NCI-H69 (cell line): ENCODE measurements at regions not wholly inside any gene's neighbourhood (a gene's known extent, or its start where the extent isn't known, plus 50 kb on each side); places are given as distances from the start of the nearest gene placed in this dataset.
A peak's percentile ranks its signal among the peaks of the same experiment; 100 is the strongest.
"Not testable (repeated sequence)": the region's sequence is repeated elsewhere in the genome, so short reads cannot be mapped to it uniquely, and the experiment has no call there.

Source experiments
- DNase-seq: peaks from one replicate; lab custom pipeline; 2025; lab: John Stamatoyannopoulos, UW

DNA sequence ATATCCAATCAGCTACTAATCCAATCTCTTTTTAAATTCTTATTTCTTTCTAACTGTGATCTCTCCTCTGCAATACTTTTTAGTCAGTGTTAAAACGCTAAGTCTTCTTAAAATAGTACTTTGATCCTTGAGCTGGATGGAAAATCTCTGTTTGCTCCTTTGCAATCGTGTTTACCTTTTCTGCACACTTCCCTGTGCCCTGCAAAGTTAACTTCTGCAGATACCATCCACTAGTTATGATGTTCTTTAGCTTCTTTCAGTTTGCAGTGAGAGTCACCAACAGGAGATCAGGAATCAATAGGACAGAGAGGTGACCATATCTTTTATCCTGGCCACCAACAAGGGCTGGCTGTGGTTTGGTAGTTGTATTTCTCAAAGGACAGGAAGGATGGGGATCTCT lies 391.5 kb downstream of the GASK1B start:
- no peak for DNase-seq

DNA sequence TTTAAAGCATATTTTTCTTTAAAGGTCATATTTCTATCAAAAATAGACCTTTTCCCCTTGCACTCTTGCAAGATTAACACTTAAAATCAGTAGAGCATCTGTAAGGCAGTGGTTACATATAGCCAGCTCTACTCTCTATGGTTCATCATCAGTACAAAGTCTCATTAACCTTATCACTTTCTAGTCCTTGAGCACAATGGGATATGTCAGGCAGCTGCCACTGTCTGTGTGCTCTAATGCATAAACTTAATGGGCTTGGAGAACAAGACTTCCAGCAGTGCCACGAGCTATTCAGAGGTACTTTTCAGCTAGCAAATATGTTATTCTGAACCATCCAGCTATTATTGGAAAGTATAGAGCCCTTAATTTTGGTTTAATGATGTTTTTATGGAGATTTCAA lies 393.7 kb downstream of the GASK1B start:
- DNase-seq, result peak; percentile 75

DNA sequence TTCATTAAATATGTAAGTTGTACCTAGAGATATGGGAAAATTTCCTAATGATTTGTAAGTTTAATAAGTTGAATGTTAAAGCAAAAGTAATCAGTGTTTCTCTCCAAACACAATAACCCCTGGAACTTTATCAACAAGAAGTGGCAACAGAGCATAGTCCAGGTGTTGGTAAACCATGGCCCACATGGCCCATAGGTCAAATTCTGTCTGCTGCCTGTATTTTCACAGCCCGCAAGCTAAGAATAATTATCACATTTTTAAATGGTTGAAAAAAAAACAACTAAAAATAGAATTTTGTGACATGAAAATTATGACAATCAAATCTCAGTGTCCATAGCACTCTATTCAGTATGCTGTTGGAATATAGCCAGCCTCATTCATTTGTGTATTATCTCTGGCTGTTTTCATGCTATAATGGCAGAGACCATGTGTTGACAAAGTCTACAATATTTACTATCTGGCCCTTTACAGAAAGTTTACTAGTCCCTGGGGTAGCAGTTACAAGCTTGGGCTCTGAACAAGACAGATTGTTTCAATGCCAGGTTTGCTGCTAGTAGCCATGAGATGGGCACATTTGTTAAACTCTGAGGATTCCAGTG lies 395.8 kb downstream of the GASK1B start:
- peak; percentile 82 for DNase-seq

DNA sequence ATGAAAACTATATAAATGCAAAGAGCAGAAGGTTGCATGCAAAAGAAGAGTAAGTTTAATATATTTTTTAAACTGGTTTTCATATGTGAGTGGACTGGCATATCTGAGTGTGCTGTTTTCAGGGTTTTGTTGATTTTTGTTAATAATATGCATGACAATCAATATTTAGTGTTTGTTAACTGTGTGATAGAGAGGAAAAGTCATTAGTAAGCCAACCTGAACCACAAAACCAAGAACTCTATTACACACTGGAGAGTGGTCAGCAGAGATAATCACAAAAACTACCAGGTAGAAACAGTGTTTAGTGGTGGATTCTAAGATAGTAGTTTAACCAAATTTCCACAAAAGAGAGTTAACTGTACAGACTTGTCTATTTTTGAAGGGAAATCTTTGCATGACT lies 396.9 kb downstream of the GASK1B start:
- DNase-seq, result no peak

DNA sequence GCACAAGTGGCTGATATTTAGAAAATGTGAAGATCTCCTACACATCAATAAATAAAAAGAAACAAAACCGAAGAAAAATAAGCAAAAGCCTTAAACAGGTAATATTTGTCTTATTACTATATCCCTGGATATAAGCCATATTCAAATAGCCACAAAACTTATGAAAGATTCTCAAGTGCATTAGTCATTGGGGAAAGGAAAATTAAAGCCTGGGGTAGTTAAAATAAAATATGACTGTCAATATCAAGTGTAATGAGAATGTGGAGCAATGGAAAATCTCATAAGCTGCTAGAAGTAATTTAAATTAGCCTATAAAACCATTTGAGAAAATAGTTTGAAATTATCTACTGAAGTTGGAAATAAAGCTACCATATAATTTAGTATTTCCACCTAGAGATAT lies 399.9 kb downstream of the GASK1B start:
- no peak for DNase-seq

DNA sequence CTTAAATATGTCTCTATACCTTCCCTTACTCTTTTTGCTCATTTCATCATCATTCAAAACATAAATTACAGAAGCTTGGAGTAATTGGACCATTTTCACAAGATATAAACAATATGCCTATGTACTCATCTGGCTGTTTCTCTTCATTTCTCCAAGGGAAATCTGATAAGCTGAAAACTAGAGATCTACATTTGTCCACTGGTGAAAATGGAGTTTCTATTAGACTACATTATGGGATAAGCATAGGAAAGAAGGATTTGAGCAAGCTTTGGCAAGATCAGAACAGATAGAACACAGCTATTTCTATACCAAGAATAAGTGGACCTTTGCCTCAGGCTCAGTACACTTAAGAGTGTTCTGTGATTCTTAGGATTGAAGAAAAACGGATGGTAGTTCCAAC lies 404.4 kb downstream of the GASK1B start:
- DNase-seq, result no peak

DNA sequence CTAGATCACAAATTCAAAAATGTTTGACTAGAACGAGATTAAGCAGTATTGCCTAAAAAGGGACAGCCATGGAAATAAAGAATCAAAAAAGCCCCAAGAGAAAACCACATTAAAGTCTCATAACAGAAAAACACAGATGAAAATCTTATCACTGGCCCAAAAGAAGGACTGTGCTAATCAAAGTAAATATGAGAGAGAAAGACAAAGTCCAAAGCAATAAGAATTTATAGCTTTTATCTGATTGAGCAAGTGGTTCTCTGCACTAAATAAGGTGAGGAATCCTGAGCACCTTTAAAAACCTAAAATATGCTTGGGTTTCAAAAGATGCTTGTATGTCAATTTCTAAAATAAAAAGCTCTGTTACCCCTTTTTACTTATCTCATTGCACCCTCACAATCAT lies 409.3 kb downstream of the GASK1B start:
- DNase-seq, result no peak

DNA sequence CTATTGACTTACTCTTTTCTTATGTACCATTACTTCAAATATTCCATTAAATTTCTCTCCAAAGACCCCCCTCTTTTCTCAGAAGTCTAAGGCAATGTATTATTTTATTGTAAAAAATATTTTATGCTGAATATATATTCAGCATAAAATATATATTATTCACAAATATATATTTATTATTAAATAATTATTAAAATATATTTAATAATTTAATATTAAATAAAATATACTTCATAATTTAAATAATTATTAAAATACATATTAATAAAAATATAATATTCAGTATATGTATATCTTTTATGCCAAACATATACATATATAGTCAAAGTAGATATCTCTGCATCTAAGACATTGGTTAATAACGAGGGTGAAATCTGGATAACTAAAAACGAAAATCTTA lies 418.4 kb downstream of the GASK1B start:
- DNase-seq, result no peak

DNA sequence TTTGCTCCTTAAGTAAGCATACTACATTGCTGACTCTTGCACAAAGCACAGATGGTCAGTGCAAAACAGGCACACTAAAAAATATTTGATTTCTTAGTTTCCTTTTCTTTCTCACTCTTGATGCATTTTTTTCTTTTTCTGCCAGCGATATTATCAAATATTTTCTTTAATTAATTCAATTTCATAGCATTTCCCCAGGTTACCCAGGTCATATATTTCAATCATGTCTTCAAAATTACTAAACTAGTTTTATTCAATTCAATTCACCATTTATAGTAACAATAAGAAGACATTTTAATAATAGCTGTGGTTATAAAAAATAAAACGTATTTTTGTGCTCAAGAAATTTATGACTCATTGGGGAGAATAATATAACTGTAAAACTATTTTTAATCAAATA lies 421.2 kb downstream of the GASK1B start:
- no peak for DNase-seq

DNA sequence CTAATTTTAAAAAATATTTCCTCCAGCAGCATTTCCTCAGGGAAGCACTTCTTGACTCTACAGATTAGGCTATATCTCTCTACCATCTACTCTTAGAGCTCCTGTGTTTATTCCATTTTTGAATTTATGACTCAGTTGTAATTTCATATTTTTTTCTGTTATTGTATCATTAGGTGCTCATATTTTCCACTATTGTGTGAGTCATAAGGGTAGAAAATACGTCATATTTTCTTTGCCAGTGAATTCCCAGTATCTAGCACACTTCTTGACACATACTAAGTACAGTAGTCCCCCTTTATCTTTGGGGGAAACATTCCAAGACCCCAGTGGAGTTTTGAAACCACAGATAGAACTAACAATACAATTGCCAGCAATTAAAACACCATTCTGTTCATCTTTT lies 431.2 kb downstream of the GASK1B start:
- no peak for DNase-seq

DNA sequence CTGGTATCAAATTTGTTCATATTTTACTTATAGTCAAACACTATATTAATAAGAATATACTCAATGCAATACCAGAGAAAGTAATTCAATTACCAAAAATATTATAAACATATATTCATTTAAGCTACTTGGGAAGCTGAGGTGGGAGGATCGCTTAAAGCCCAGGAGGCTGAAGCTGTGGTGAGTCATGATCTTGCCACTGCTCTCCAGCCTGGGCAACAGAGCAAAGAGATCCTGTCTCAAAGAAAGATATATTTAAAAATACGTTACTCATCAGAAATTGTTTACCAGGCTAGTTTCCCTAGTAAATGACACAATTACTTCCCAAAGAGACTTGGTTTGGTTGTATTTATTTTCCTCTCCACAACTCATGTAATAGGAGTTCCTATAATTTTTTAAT lies 433.6 kb downstream of the GASK1B start:
- peak; percentile 1 for DNase-seq

DNA sequence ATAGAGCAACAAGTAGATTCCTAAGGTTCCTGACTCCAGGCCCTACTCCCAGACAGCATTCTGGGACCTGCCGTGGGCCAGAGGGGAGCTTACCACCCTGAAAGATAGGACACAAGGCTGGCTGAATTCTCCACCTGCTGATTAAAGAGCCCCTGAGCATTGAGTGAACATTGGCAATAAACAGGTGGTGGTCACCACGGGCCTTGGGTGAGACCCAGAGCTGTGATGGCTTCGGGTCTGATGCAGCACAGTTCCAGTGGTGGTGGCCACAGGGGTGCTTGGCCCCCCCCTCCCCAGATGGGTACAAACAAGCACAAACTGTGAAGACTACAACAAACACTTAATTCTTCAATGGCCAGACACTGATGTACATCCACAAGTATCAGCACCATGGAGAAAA lies 444.6 kb downstream of the GASK1B start:
- no peak for DNase-seq

DNA sequence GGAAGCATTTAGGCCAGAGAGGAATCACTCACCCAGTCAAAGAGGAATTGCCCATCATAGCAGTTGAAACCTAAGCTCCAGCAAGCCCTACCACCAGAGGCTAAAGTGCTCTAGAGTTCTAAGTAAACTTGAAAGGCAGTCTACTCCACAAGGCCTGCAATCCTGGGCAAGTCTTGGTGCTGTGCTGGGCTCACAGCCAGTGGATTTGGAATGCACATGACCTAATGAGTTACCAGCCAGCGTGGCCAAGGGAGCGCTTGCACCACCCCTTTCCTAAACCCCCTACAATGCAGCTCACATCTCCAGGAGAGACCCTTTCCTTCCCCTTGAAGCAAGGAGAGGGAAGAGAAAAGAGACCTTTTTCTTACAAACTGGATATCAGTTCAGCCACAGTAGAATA lies 445.7 kb downstream of the GASK1B start:
- DNase-seq, result no peak

DNA sequence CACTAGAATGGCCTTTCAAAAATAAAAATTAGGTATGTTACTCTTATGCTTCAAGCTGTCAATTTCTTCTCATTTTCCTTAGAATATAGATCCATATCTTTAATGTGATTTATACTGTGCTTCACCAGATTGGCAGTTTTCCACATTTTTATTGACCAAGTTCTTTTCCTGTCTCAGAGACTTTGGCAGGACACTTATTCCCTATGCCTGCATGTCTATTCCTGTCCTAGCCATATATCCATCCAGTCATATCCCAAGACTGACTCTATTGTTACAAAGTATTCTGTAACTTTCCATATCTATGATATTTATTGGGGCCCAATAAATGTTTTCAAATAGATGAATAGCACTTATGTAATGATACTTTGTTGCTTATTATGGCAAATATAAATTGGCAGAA lies 450.7 kb downstream of the GASK1B start:
- DNase-seq, result peak; percentile 1

DNA sequence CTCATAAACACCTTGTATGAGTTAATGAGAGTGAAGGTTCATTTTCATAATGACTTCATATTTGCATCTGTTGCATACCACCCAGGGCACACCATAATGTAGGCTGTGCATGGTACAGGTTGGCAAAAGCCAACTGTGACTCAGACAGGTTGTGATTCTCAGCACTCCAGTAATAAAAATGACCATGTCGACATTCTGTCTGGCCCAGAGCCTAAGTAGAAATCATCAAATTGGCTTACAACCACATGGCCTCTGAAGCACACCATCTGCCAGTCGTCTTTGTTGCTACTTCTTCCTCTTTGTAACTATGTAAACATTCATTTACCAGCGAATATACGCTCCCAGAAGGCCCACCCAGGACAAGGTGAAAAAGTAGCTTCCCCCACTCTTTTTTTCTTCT lies 459.5 kb downstream of the GASK1B start:
- peak; percentile 95 for DNase-seq

DNA sequence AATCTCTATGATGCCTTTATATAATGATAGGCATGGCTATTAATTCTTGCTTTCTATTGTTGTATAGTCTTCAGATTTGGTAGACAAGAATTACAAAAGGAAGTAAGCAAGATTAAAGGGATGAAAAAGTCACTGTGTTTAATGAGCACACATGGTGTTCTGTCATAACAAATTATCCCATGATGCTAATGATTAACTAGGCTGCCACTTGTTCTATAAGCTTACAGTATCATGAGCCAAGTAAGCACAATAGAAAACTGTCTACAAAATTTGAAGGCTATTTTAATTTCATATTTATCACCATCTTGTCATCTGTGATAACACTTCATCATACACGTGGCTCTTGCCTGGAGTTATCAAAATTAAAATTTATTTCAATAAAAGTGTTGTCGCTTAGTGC lies 466.7 kb downstream of the GASK1B start:
- DNase-seq, result peak; percentile 2

DNA sequence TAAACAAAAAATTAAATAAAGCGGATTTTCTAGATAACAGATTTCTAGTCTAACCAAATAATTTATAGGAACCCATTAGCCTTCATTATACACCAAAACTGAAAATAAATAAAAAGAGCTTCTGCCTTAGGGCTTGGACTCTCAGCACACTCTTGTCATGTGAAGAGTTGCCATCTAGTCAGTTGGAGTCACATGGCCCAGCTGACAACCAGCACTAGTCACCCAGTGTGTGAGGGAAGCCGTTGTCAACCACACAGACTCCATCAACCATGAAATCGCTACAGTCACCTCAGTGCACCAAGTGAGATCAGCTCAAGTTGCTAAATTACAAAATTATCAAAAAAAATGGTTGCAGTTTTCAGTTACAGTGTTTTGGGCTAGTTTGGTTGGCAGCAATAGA lies 470.0 kb downstream of the GASK1B start:
- no peak for DNase-seq

DNA sequence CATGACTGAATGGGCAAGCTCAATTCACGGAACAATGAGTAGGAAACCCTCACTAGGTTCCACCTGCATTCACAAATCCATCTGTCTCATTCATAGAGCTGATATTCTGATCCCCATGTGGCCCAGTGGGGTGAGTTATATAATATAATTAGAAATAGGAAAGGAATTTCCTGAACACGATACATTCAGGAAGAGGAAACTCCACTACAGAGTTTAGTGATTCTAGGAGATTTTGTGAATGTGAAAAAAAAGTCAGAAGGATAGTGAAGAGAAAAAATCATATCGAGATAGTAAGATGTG lies 471.2 kb downstream of the GASK1B start:
- DNase-seq, result peak; percentile 33

DNA sequence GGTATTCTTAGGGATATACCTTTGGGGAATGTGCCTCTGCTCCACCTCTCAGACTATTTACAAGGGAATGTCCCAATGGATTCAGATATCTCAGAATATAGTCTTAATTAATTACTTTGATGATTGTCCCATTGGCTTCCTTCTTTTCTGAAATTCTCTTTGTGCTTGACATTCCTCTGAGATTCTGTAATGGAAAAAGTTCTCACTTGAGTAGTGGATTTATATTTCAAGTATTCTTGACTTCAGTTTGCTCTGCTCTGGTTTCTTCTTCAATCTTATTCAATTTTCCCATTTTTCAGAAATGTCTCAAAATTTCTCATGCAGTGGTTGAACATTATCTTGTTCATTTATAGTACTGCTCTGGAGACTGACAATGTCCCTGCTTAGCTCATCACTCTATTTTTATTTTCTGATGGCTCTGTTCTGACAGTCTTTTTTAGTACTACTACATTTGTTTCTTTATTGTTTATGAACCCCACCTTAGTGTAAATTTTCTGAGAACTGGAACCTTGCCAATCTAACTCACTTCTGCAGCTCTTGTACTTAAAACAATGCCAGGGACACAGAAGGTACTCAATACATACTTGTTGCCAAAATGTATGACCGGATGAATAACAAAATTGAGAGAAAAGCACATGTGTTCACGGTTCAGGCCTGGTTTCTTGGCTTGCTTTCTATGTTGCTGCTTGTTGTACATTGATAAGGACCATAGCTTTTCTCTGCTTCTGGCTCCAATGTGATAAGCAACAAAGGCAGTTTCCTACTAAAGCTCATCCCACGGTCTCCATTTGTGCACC lies 471.7 kb downstream of the GASK1B start:
- no peak for DNase-seq

DNA sequence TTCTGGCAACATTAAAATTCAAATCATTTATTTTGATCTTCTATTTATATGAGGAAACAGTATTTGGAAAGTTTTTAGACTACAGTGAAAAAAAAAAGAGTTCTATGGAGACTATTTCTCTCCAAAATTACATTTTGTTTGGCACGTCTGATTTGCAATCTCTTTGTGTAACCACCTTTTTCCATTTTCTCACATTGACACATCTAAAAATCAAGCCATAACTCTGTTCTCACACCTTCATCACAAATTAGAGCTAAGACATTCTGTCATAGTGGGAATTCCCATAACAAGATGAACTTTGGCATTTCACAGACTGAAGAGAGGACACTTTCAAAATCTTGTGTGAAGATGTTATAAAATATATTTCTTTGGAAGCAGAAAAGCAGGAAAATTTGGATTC lies 468.9 kb downstream of the GRIA2 start:
- DNase-seq, result no peak

DNA sequence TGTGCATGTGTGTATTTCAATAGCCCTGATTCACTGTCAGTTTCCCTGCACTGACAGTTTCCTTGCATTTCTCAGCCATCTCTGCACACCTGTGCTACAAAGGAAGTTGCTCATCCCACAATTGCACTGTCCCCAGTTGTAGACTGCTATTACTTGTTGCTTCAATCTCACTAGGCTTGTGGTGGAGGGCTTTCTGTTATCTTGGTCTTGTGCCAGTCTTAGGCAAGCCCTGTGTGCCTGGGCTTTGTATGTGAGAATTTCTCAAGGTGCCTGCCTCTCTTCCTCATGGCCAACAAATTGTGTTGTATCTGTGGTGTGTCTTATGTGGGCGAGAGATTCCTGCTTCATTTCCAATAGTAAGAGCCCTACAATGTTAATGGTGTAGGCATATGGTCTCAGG lies 467.4 kb downstream of the GRIA2 start:
- DNase-seq, result no peak

DNA sequence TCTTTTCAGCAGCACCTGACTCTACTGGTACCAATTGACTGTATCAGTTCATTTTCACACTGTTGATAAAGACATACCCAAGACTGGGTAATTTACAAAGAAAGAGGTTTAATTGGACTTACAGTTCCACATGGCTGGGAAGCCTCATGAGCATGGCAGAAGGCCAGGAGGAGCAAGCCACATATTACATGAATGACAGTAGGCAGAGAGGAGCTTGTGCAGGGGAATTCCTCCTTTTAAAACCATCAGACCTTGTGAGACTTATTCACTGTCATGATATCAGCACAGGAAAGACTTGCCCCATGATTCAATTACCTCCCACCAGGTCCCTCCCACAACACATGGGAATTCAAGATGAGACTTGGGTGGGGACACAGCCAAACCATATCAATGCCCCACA lies 458.8 kb downstream of the GRIA2 start:
- not testable (repeated sequence) for DNase-seq

DNA sequence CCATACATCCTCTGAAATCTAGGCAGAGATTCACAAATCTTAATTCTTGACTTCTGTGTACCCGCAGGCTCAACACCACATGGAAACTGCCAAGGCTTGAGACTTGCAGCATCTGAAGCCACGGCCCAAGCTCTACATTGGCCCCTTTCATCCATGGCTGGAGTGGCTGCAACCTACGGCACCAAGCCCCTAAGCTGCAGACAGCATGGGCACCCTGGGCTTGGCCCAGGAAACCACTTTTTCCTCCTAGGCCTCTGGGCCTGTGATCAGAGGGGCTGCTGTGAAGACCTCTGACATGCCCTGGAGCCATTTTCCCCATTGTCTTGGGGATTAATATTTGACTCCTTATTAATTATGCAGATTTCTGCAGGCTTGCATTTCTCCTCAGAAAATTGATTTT lies 457.9 kb downstream of the GRIA2 start:
- no peak for DNase-seq

DNA sequence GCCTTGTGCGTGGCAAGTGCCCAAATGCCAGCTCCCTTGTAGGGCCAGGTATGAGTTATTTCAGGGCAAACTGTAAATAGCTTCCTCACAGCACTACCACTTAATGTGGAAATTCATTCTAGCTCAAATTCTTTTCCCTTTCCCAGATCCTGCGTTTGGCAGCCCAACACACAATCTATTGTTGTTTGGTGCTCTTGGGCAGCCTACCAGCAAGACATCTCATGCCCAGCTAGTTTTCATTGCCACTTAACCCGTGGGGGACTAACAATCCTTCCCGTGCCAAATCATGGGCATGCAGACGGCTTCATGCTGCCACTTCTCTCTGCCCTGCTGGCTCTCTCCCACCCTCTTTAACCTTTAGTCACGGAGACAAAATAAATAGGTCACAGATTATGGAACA lies 454.2 kb downstream of the GRIA2 start:
- DNase-seq, result peak; percentile 33
